IMR-90 (cell line): ENCODE measurements at regions not wholly inside any gene's neighbourhood (a gene's known extent, or its start where the extent isn't known, plus 50 kb on each side); places are given as distances from the start of the nearest gene placed in this dataset.
A peak's percentile ranks its signal among the peaks of the same experiment; 100 is the strongest.

Experiments used
- ATAC-seq: fragments of 200-7000 bp; cut with Tn5 transposase; 2 replicates; pipeline ENCODE4 v1.9.1; 2020; ENCODE audit warnings: low read depth, mild to moderate bottlenecking, moderate library complexity
- BruUV-seq: library from RNA; stranded (reverse); fragments of 400-500 nt; replicated peaks from 2 replicates; lab custom pipeline; 2021; lab: Mats Ljungman, UMichigan
- CTCF ChIA-PET: fragments of 300-600 bp; formaldehyde crosslinking; extraction: SDS; loops from one replicate; lab custom pipeline; 2021; ENCODE audit warnings: antibody characterized with exemption; lab: Yijun Ruan, JAX
- POLR2A ChIA-PET: fragments of 300-600 bp; sonication (Branson Sonifier 250); formaldehyde crosslinking; loops from one replicate; lab custom pipeline; 2022; ENCODE audit warnings: antibody characterized with exemption; ENCODE audit not compliant: unreplicated experiment; lab: Charles Lee
- DNase-seq: peaks from one replicate; pipeline ENCODE4 v3.0.0; 2013
- H2AFZ ChIP-seq: replicated peaks from 2 replicates; pipeline ENCODE3; 2013; ENCODE audit warnings: low read length, mild to moderate bottlenecking; ENCODE audit not compliant: poor library complexity
- H2AK5ac ChIP-seq: 2 replicates; pipeline ENCODE4 v1.6.1; 2013; ENCODE audit warnings: low read depth, low read length, inconsistent platforms
- H2AK9ac ChIP-seq: replicated peaks from 2 replicates; pipeline ENCODE3; 2013; ENCODE audit warnings: mild to moderate bottlenecking, low read depth, low read length, moderate library complexity; ENCODE audit not compliant: poor library complexity
- H2BK120ac ChIP-seq: 2 replicates; pipeline ENCODE4 v1.6.1; 2013; ENCODE audit warnings: low read depth, low read length, inconsistent platforms
- H2BK15ac ChIP-seq: 3 replicates; pipeline ENCODE4 v1.6.1; 2013; ENCODE audit warnings: low read depth, low read length, inconsistent platforms
- H2BK20ac ChIP-seq: 2 replicates; pipeline ENCODE4 v1.6.1; 2013; ENCODE audit warnings: low read depth, mild to moderate bottlenecking, inconsistent platforms, low read length, moderate library complexity
- H2BK5ac ChIP-seq: 2 replicates; pipeline ENCODE4 v1.6.1; 2013; ENCODE audit warnings: mild to moderate bottlenecking, low read depth, low read length, inconsistent platforms; ENCODE audit not compliant: poor library complexity, severe bottlenecking
- H3K14ac ChIP-seq: replicated peaks from 2 replicates; pipeline ENCODE4 v1.6.1; 2013; ENCODE audit warnings: low read depth, low read length, inconsistent platforms
- H3K18ac ChIP-seq: 2 replicates; pipeline ENCODE4 v1.6.1; 2013; ENCODE audit warnings: low read depth, low read length, control low read depth
- H3K23ac ChIP-seq: 2 replicates; pipeline ENCODE4 v1.6.1; 2013; ENCODE audit warnings: low read depth, low read length, inconsistent platforms
- H3K27ac ChIP-seq: 2 replicates; pipeline ENCODE4 v1.5.1; 2013; ENCODE audit warnings: mild to moderate bottlenecking, control low read depth, low read length; ENCODE audit not compliant: insufficient read depth
- H3K27me3 ChIP-seq: 2 replicates; pipeline ENCODE4 v1.6.1; 2013; ENCODE audit warnings: low read length; ENCODE audit not compliant: control insufficient read depth, insufficient read depth
- H3K36me3 ChIP-seq: 2 replicates; pipeline ENCODE4 v1.6.1; 2013; ENCODE audit warnings: low read length, mixed read lengths; ENCODE audit not compliant: control insufficient read depth, insufficient read depth
- H3K4ac ChIP-seq: 2 replicates; pipeline ENCODE4 v1.6.1; 2013; ENCODE audit warnings: low read depth, low read length, inconsistent platforms
- H3K4me1 ChIP-seq: 2 replicates; pipeline ENCODE4 v1.6.1; 2013; ENCODE audit warnings: low read length, mixed read lengths; ENCODE audit not compliant: control insufficient read depth, insufficient read depth
- H3K4me2 ChIP-seq: 2 replicates; pipeline ENCODE4 v1.6.1; 2013; ENCODE audit warnings: low read depth, mild to moderate bottlenecking, control low read depth, low read length, moderate library complexity
- H3K4me3 ChIP-seq: 2 replicates; pipeline ENCODE4 v1.5.1; 2013; ENCODE audit warnings: low read depth, mild to moderate bottlenecking, control low read depth, low read length, moderate library complexity; ENCODE audit not compliant: insufficient read depth
- H3K56ac ChIP-seq: 2 replicates; pipeline ENCODE4 v1.6.1; 2013; ENCODE audit warnings: low read length, inconsistent platforms; ENCODE audit not compliant: insufficient read depth; ENCODE audit errors: extremely low read depth
- H3K79me1 ChIP-seq, 2 experiments: 2 replicates each; pipeline ENCODE4 v1.6.1; 2013; ENCODE audit warnings: low read length in 2 of 2, inconsistent platforms in 1 of 2, low read depth in 1 of 2
- H3K9ac ChIP-seq: 2 replicates; pipeline ENCODE4 v1.6.1; 2013; ENCODE audit warnings: low read depth, low read length, control low read depth
- H3K9me1 ChIP-seq: 2 replicates; pipeline ENCODE4 v1.6.1; 2013; ENCODE audit warnings: low read length, inconsistent platforms; ENCODE audit not compliant: insufficient read depth
- H3K9me3 ChIP-seq: 2 replicates; pipeline ENCODE4 v1.6.1; 2013; ENCODE audit warnings: low read length; ENCODE audit not compliant: control insufficient read depth, insufficient read depth
- H4K20me1 ChIP-seq: 2 replicates; pipeline ENCODE4 v1.6.1; 2013; ENCODE audit warnings: low read length, inconsistent platforms; ENCODE audit not compliant: insufficient read depth
- H4K5ac ChIP-seq: 2 replicates; pipeline ENCODE4 v1.6.1; 2013; ENCODE audit warnings: mild to moderate bottlenecking, low read depth, low read length, control low read depth
- H4K8ac ChIP-seq, 2 experiments: 2 replicates each; pipeline ENCODE4 v1.6.1; 2013; ENCODE audit warnings: low read depth in 2 of 2, low read length in 2 of 2, control low read depth in 1 of 2, inconsistent platforms in 1 of 2
- H4K91ac ChIP-seq: 2 replicates; pipeline ENCODE4 v1.6.1; 2013; ENCODE audit warnings: low read depth, low read length, inconsistent platforms; ENCODE audit not compliant: insufficient read depth
- CHD1 ChIP-seq: IDR thresholded peaks from 2 replicates; pipeline ENCODE4 v1.6.1; 2012; ENCODE audit warnings: low read depth, low read length, improper control_type of control experiment
- MAFK ChIP-seq: IDR thresholded peaks from 2 replicates; pipeline ENCODE4 v1.6.1; 2012; ENCODE audit warnings: low read depth, low read length, improper control_type of control experiment
- POLR2A ChIP-seq: IDR thresholded peaks from 2 replicates; pipeline ENCODE4 v1.6.1; 2012; ENCODE audit warnings: mild to moderate bottlenecking, low read depth, low read length
- RAD21 ChIP-seq: IDR thresholded peaks from 2 replicates; pipeline ENCODE4 v1.6.1; 2012; ENCODE audit warnings: low read length, improper control_type of control experiment
- SMC3 ChIP-seq: fragments of 150-350 bp; IDR thresholded peaks from 2 replicates; pipeline ENCODE4 v1.6.1; 2016; ENCODE audit warnings: low read depth, mild to moderate bottlenecking, antibody characterized with exemption, low read length, moderate library complexity
- WGBS, 2 experiments: methylation state at CpG; one replicate each; pipeline versions ENCODE4 v1.1.5 to v1.1.7; 2013; ENCODE audit warnings: missing lambda C conversion rate in 2 of 2; ENCODE audit not compliant: insufficient read length in 1 of 2; ENCODE audit errors: extremely low coverage in 2 of 2; 5-methylcytosine and 5-hydroxymethylcytosine counted together
- dilution Hi-C: fragments of 300-500 bp; cut with HindIII; formaldehyde crosslinking; loops from one replicate; pipeline ENCODE4 v1.14.3; 2018; ENCODE audit warnings: low sequenced_read_pairs; ENCODE audit not compliant: unreplicated experiment
- in situ Hi-C: fragments of 300-500 bp; cut with MboI; formaldehyde crosslinking; loops from 3 replicates; pipeline ENCODE4 v1.14.3; 2019; ENCODE audit warnings: low sequenced_read_pairs, inconsistent platforms, mixed read lengths
- intact Hi-C: fragments of 100-400 bp; cut with micrococcal nuclease; formaldehyde crosslinking; loops from 2 replicates; pipeline ENCODE4 v1.10.0; 2022

GRCh38 chr21:35885942-35886541 is 174.3 kb downstream of the SETD4 start:
- Histone ChIP-seq H3K4ac (no peak overlapping the region), H3K9me1 (no peaks in the 10 kb centered on the region), H2AK9ac (no peak overlapping the region), H3K56ac (no peak overlapping the region), H2BK120ac (no peak overlapping the region), H3K9ac (no peak overlapping the region), H3K27ac (no peak overlapping the region), H2BK20ac (no peak overlapping the region), H4K91ac (no peak overlapping the region), H2BK5ac (no peak overlapping the region), H3K4me3 (no peak overlapping the region), H3K36me3 (no peaks in the 10 kb centered on the region), H2AFZ (no peak overlapping the region), H3K79me1 (no peaks in the 10 kb centered on the region), H3K27me3 (peaks cover 23% of the 10 kb centered on the region), H3K4me1 (no peaks in the 10 kb centered on the region), H3K23ac (no peak overlapping the region), H4K8ac (no peak overlapping the region), H2BK15ac (no peak overlapping the region), H3K4me2 (no peak overlapping the region), H4K20me1 (no peaks in the 10 kb centered on the region), H3K14ac (no peak overlapping the region), H3K9me3 (no peaks in the 10 kb centered on the region), H3K18ac (no peak overlapping the region), H2AK5ac (no peak overlapping the region), H4K5ac (no peak overlapping the region)
- WGBS, 2 experiments, result 67% methylated on average over 1 of the region's 7 CpGs; no CpG with 5 or more reads in 1 of the 2 experiments
- ChIA-PET POLR2A (no interaction called here), CTCF (interaction anchor here (0.6 kb wide), 1 partner anchor 318 kb away, joined by 3 read pairs; no protein-coding TSS in a partner anchor)
- no peak for DNase-seq
- no peak for ATAC-seq
- dilution Hi-C loops, result no loop called here
- in situ Hi-C loops, result no loop called here
- no TSS peak for BruUV-seq
- TF ChIP-seq RAD21, result no peak
- TF ChIP-seq SMC3, result no peak
- no peak for TF ChIP-seq CHD1
- TF ChIP-seq POLR2A, result no peak
- TF ChIP-seq MAFK, result peak; percentile 63
- intact Hi-C loops, result no loop called here
